Adipocyte (in vitro differentiated cells): ENCODE measurements at regions not wholly inside any gene's neighbourhood (a gene's known extent, or its start where the extent isn't known, plus 50 kb on each side); places are given as distances from the start of the nearest gene placed in this dataset.

Experiments used
- DNase-seq: peaks from one replicate; pipeline ENCODE4 v3.0.0-alpha.2; 2015; ENCODE audit warnings: low read depth
- H3K27me3 ChIP-seq: replicated peaks from 2 replicates; pipeline ENCODE4 v1.7.0; 2013; ENCODE audit warnings: mild to moderate bottlenecking, low read length, moderate library complexity; ENCODE audit not compliant: control insufficient read depth, insufficient read depth
- H3K36me3 ChIP-seq: 2 replicates; pipeline ENCODE4 v1.7.0; 2013; ENCODE audit warnings: low read length, mild to moderate bottlenecking, moderate library complexity; ENCODE audit not compliant: control insufficient read depth, insufficient read depth, severe bottlenecking
- H3K4me1 ChIP-seq: 2 replicates; pipeline ENCODE4 v1.7.0; 2013; ENCODE audit warnings: mild to moderate bottlenecking, low read length, moderate library complexity; ENCODE audit not compliant: control insufficient read depth, insufficient read depth
- H3K4me3 ChIP-seq: 2 replicates; pipeline ENCODE4 v1.7.0; 2013; ENCODE audit warnings: mild to moderate bottlenecking, low read length, moderate library complexity
- H3K9ac ChIP-seq: 2 replicates; pipeline ENCODE4 v1.7.0; 2013; ENCODE audit warnings: mild to moderate bottlenecking, low read length, moderate library complexity
- H3K9me3 ChIP-seq: 2 replicates; pipeline ENCODE4 v1.7.0; 2013; ENCODE audit warnings: mild to moderate bottlenecking, low read length, moderate library complexity; ENCODE audit not compliant: control insufficient read depth

DNA sequence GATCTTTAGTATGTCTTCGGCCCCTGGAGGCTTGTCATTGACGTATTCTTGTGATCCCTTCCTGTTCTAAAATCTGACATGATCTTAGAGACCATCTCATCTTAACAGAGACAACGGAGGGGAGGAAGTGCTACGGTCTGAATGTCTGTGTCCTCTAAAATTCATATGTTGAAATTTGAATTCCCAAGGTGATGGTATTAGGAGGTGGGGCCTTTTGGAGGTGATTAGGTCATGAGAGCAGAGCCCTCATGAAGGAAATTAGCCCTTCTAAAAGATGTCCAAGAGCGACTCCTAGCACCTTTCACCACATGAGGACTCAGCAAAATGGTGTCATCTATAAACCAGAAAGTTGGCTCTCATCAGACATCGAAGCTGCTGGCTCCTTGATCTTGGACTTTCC lies 233.2 kb upstream of the CMC1 start:
- no peak for DNase-seq
- Histone ChIP-seq H3K9ac (no peak overlapping the region), H3K9me3 (peaks cover 10% of the 10 kb centered on the region), H3K4me1 (peaks cover 8% of the 10 kb centered on the region), H3K36me3 (no peaks in the 10 kb centered on the region), H3K27me3 (no peaks in the 10 kb centered on the region), H3K4me3 (no peak overlapping the region)

GRCh38 chr3:28012830-28013229 lies 228.6 kb upstream of the CMC1 start:
- no peak for DNase-seq
- H3K36me3 ChIP-seq: no peaks in the 10 kb centered on the region
- H3K27me3 ChIP-seq: no peaks in the 10 kb centered on the region
- no peaks in the 10 kb centered on the region for H3K9me3 ChIP-seq
- no peak overlapping the region for H3K9ac ChIP-seq
- H3K4me3 ChIP-seq: no peak overlapping the region
- H3K4me1 ChIP-seq: peaks cover 9% of the 10 kb centered on the region

- H3K27me3 ChIP-seq: no peaks in the 10 kb centered on the region
- DNase-seq: no peak
Observed at GRCh38 chr3:28013864-28014473, 227.4 kb upstream of the CMC1 start.

DNA sequence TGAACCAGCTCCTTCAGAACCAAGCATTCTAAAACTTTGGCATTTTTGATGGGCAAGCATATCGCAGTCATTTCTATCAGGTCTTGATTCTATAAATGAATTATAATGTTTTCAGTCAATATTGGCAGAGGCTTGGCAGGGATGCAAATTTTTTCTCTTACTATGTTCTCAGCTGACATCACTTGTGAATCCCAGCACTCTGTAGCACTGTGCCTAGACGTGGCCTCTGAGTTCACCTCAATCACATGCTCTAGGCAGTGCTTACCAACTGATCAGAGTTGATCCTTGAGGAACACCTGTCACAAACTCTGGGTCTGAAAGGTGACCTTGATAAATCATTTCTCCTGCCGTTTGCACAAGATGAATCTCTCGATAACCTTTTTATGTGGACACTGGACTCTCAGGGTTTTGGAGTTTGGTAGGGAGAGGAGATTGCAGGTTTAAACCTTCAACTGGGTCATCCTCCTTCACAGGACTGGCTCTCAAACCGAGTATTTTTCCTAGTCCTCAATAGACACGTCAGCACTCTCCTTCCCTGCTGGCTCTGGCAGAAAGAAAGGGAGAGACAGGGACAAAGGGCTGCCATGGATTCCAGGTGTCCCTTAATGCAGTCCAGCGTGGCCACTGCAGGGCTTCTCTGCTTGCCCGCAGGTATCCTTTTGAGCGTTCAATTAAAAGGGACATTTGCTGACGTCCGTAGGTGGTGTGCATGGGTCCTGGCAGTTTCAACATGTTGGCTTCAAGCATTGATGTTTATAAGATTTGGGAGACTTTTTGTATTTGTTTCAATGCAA lies 222.3 kb upstream of the CMC1 start:
- no peaks in the 10 kb centered on the region for H3K36me3 ChIP-seq
- no peak for DNase-seq
- no peaks in the 10 kb centered on the region for H3K27me3 ChIP-seq
- peaks cover 3% of the 10 kb centered on the region for H3K9me3 ChIP-seq
- no peak overlapping the region for H3K9ac ChIP-seq
- no peak overlapping the region for H3K4me3 ChIP-seq
- H3K4me1 ChIP-seq: no peaks in the 10 kb centered on the region

More at GRCh38 chr3:28013864-28014473, 227.4 kb upstream of the CMC1 start:
- no peak overlapping the region for H3K9ac ChIP-seq
- H3K36me3 ChIP-seq: no peaks in the 10 kb centered on the region
- peaks cover 9% of the 10 kb centered on the region for H3K4me1 ChIP-seq
- H3K4me3 ChIP-seq: no peak overlapping the region
- no peaks in the 10 kb centered on the region for H3K9me3 ChIP-seq

DNA sequence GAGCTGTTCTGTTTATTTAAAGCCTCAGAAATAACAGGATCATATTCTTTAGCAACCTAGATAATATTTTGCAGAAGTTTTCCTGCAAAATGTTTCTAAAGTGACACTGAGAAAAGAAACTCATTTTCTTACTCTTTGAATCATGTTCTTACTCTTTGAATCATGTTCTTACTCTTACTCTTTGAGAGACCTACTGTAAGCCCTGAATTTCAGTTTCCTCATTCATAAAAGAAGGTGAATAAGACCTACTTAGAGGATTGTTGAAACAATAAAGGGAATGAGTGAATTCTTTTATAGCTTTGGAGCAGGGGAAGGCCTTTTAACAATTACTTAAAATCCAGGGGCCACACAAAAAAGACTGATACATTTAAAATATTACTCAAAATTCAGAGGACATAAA lies 221.7 kb upstream of the CMC1 start:
- peaks cover 9% of the 10 kb centered on the region for H3K9me3 ChIP-seq
- H3K27me3 ChIP-seq: no peaks in the 10 kb centered on the region
- no peak overlapping the region for H3K9ac ChIP-seq
- no peaks in the 10 kb centered on the region for H3K4me1 ChIP-seq
- no peak overlapping the region for H3K4me3 ChIP-seq
- no peak for DNase-seq
- no peaks in the 10 kb centered on the region for H3K36me3 ChIP-seq

- Histone ChIP-seq H3K9ac (no peak overlapping the region), H3K27me3 (no peaks in the 10 kb centered on the region), H3K4me3 (no peak overlapping the region), H3K36me3 (no peaks in the 10 kb centered on the region), H3K4me1 (no peaks in the 10 kb centered on the region), H3K9me3 (peaks cover 12% of the 10 kb centered on the region)
- no peak for DNase-seq
Observed at GRCh38 chr3:28022916-28023315, 218.5 kb upstream of the CMC1 start.

GRCh38 chr3:28028554-28028953 lies 212.9 kb upstream of the CMC1 start:
- Histone ChIP-seq H3K36me3 (no peaks in the 10 kb centered on the region), H3K9me3 (peaks cover 18% of the 10 kb centered on the region), H3K4me3 (no peak overlapping the region), H3K27me3 (no peaks in the 10 kb centered on the region), H3K9ac (no peak overlapping the region), H3K4me1 (no peaks in the 10 kb centered on the region)
- no peak for DNase-seq

GRCh38 chr3:28033059-28033784 lies 208.2 kb upstream of the CMC1 start:
- Histone ChIP-seq H3K9ac (no peak overlapping the region), H3K4me3 (no peak overlapping the region), H3K36me3 (no peaks in the 10 kb centered on the region), H3K4me1 (no peaks in the 10 kb centered on the region), H3K27me3 (no peaks in the 10 kb centered on the region), H3K9me3 (peaks cover 5% of the 10 kb centered on the region)
- no peak for DNase-seq

- no peaks in the 10 kb centered on the region for H3K36me3 ChIP-seq
- H3K27me3 ChIP-seq: no peaks in the 10 kb centered on the region
Observed at GRCh38 chr3:28036599-28037575, 204.5 kb upstream of the CMC1 start.

DNA sequence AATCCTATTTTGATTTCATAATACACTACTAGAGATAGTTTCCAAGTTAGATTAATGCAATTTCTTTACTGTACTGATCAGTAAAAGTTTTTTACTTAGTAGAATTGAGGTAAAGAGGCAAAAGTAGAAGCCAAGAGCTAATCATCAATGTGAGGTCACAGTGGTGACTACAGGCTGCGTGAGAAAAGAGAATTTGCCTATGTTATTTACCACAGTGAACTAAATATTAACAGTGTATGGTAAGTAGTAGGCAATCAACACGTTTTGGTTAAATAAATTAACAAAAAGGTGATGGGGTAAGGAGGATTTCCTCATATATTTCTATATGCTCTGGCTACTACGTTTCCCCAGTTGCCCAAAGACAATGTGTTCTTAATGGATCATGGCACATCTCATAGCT lies 202.2 kb upstream of the CMC1 start:
- no peak for DNase-seq
- H3K27me3 ChIP-seq: no peaks in the 10 kb centered on the region
- no peak overlapping the region for H3K4me3 ChIP-seq
- H3K9me3 ChIP-seq: no peaks in the 10 kb centered on the region
- no peaks in the 10 kb centered on the region for H3K4me1 ChIP-seq
- no peaks in the 10 kb centered on the region for H3K36me3 ChIP-seq
- H3K9ac ChIP-seq: no peak overlapping the region

More at GRCh38 chr3:28036599-28037575, 204.5 kb upstream of the CMC1 start:
- no peaks in the 10 kb centered on the region for H3K4me1 ChIP-seq
- H3K4me3 ChIP-seq: no peak overlapping the region
- H3K9ac ChIP-seq: no peak overlapping the region
- H3K9me3 ChIP-seq: peaks cover 5% of the 10 kb centered on the region
- no peak for DNase-seq
